Activated CD4-positive, alpha-beta memory T cell treated with anti-CD3 and anti-CD28 coated beads, Interleukin-2, amount 10 ng/mL, durations not matched to agents 7 days and 5 days (primary cell): ENCODE measurements at regions not wholly inside any gene's neighbourhood (a gene's known extent, or its start where the extent isn't known, plus 50 kb on each side); places are given as distances from the start of the nearest gene placed in this dataset.
A peak's percentile ranks its signal among the peaks of the same experiment; 100 is the strongest.
"Not testable (repeated sequence)": the region's sequence is repeated elsewhere in the genome, so short reads cannot be mapped to it uniquely, and the experiment has no call there.

Experiments used
- CTCF ChIA-PET: fragments of 350-600 bp; sonication (Branson Sonifier 250); formaldehyde crosslinking; loops from one replicate; lab custom pipeline; 2021; ENCODE audit warnings: antibody characterized with exemption, inconsistent platforms; lab: Charles Lee
- POLR2A ChIA-PET: fragments of 350-600 bp; sonication (Branson Sonifier 250); formaldehyde crosslinking; loops from one replicate; lab custom pipeline; 2021; ENCODE audit warnings: antibody characterized with exemption; lab: Charles Lee
- DNase-seq: peaks from one replicate; pipeline ENCODE4 v3.0.0-alpha.2; 2020
- H3K27ac Mint-ChIP-seq: one replicate; pipeline ENCODE4 v1.8.0; 2021; ENCODE audit warnings: mild to moderate bottlenecking, mixed read lengths
- H3K27me3 Mint-ChIP-seq: one replicate; pipeline ENCODE4 v1.8.0; 2021; ENCODE audit warnings: mixed read lengths
- H3K36me3 Mint-ChIP-seq: one replicate; pipeline ENCODE4 v1.8.0; 2021; ENCODE audit warnings: low read depth, mixed read lengths
- H3K4me1 Mint-ChIP-seq: one replicate; pipeline ENCODE4 v1.8.0; 2021; ENCODE audit warnings: mixed read lengths
- H3K4me3 Mint-ChIP-seq: one replicate; pipeline ENCODE4 v1.8.0; 2021; ENCODE audit warnings: mild to moderate bottlenecking, mixed read lengths
- H3K9me3 Mint-ChIP-seq: one replicate; pipeline ENCODE4 v1.8.0; 2021; ENCODE audit warnings: mixed read lengths

DNA sequence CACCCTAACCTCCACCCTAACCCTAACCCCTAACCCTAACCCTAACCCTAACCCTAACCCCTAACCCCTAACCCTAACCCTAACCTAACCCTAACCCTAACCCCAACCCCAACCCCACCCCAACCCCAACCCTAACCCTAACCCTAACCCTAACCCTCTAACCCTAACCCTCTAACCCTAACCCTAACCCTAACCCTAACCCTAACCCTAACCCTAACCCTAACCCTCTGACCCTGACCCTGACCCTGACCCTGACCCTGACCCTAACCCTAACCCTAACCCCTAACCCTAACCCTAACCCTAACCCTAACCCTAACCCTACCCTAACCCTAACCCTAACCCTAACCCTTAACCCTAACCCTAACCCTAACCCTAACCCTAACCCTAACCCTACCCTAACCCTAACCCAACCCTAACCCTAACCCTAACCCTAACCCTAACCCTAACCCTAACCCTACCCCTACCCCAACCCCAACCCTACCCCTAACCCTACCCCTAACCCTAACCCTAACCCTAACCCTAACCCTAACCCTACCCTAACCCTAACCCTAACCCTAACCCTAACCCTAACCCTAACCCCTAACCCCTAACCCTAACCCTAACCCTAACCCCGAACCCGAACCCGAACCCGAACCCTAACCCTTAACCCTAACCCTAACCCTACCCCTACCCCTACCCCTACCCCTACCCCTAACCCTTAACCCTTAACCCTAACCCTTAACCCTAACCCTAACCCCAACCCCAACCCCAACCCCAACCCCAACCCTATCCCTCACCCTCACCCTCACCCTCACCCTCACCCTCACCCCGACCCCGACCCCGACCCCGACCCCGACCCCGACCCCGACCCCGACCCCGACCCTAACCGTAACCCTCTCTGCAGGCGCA lies 186.2 kb upstream of the CHL1 start:
- POLR2A ChIA-PET: not testable (repeated sequence)

GRCh38 chr3:11734-12133 lies 184.8 kb upstream of the CHL1 start:
- Mint-ChIP-seq H3K27ac (peak overlapping the region; percentile 59), H3K9me3 (peaks cover 5% of the 10 kb centered on the region), H3K27me3 (no peaks in the 10 kb centered on the region), H3K4me3 (no peak overlapping the region), H3K4me1 (no peaks in the 10 kb centered on the region), H3K36me3 (no peaks in the 10 kb centered on the region)
- ChIA-PET POLR2A (no interaction called here), CTCF (no interaction called here)
- no peak for DNase-seq

More for the DNA sequence above, 186.2 kb upstream of the CHL1 start:
- H3K36me3 Mint-ChIP-seq, H3K4me1 Mint-ChIP-seq, H3K27ac Mint-ChIP-seq, H3K9me3 Mint-ChIP-seq, H3K27me3 Mint-ChIP-seq, DNase-seq, H3K4me3 Mint-ChIP-seq, CTCF ChIA-PET: not testable (repeated sequence)

DNA sequence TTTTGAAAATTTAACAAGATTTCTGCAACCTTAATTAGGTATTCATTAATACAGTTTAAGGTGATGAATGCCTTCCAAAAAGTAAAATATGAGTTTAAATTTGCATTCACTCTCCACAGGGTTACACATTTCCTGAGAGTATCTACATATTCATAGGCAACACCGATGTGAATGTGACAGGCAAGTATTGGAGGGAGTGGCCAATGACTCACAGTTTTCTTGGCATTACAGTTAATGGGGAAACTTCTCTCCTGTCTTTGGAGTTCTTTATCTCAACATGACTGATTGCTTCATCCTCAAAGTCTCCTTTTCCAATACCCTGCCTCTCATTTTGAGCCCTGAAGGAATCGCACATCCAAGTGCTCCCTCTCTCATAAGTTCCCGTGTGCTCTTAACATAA lies 181.9 kb upstream of the CHL1 start:
- H3K27ac Mint-ChIP-seq: no peak overlapping the region
- no peaks in the 10 kb centered on the region for H3K36me3 Mint-ChIP-seq
- no peak overlapping the region for H3K4me3 Mint-ChIP-seq

DNA sequence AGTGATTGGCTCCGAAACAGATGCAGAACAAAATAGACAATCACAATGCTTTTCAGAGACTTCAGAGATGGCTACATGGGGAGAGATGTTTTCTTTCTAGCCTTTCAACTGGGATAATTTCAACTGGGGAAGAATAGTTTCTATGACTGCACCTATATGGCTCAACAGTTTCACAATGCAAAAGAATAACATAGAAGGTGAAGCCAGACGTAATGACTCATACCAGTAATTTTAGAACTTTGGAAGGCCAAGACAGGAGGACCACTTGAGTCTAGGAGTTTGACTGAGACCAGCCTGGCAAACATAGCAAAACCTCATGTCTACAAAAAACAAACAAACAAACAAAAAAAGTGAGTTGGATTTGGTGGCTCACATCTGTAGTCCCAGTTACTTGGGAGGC lies 180.2 kb upstream of the CHL1 start:
- no peaks in the 10 kb centered on the region for H3K4me1 Mint-ChIP-seq

More for the DNA sequence above, 181.9 kb upstream of the CHL1 start:
- Mint-ChIP-seq H3K4me1 (no peaks in the 10 kb centered on the region), H3K9me3 (peaks cover 5% of the 10 kb centered on the region), H3K27me3 (no peaks in the 10 kb centered on the region)
- no peak for DNase-seq
- ChIA-PET CTCF (no interaction called here), POLR2A (no interaction called here)

GRCh38 chr3:20421-20820 lies 176.1 kb upstream of the CHL1 start:
- CTCF ChIA-PET: no interaction called here
- Mint-ChIP-seq H3K27me3 (no peaks in the 10 kb centered on the region), H3K4me1 (no peaks in the 10 kb centered on the region), H3K36me3 (no peaks in the 10 kb centered on the region), H3K27ac (no peak overlapping the region), H3K4me3 (no peak overlapping the region), H3K9me3 (no peaks in the 10 kb centered on the region)
- POLR2A ChIA-PET: no interaction called here
- no peak for DNase-seq

More for the DNA sequence above, 180.2 kb upstream of the CHL1 start:
- DNase-seq: no peak
- ChIA-PET CTCF (no interaction called here), POLR2A (no interaction called here)
- H3K4me3 Mint-ChIP-seq: no peak overlapping the region
- no peaks in the 10 kb centered on the region for H3K27me3 Mint-ChIP-seq
- H3K9me3 Mint-ChIP-seq: peaks cover 5% of the 10 kb centered on the region
- H3K27ac Mint-ChIP-seq: no peak overlapping the region
- no peaks in the 10 kb centered on the region for H3K36me3 Mint-ChIP-seq

DNA sequence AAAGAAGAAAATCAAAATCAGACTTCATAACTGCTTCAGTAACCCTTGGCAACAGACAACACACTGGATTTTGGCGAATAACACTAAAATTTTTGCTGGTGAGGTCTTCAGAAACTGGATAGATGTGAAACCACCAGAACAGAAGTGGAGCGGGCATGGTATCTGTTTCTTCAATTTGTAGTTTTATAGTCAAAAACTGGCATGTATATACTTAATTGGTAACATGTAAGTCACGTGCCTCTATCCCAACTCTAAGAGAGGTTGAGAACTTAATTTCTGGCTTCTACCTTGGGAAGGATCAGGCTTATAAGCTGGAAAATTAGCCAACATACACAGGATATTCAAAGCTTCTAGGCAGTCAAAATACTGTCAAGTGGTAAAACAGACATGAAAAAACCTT lies 172.6 kb upstream of the CHL1 start:
- POLR2A ChIA-PET: no interaction called here
- no peaks in the 10 kb centered on the region for H3K27me3 Mint-ChIP-seq
- no peaks in the 10 kb centered on the region for H3K4me1 Mint-ChIP-seq
- CTCF ChIA-PET: interaction anchor here (1.5 kb wide), 1 partner anchor 10 kb away, joined by 3 read pairs; no protein-coding TSS in a partner anchor
- no peak for DNase-seq
- no peaks in the 10 kb centered on the region for H3K9me3 Mint-ChIP-seq
- no peak overlapping the region for H3K27ac Mint-ChIP-seq
- no peaks in the 10 kb centered on the region for H3K36me3 Mint-ChIP-seq
- no peak overlapping the region for H3K4me3 Mint-ChIP-seq

- H3K9me3 Mint-ChIP-seq: no peaks in the 10 kb centered on the region
- H3K4me3 Mint-ChIP-seq: no peak overlapping the region
- H3K27me3 Mint-ChIP-seq: no peaks in the 10 kb centered on the region
- POLR2A ChIA-PET: no interaction called here
- DNase-seq: no peak
- H3K36me3 Mint-ChIP-seq: no peaks in the 10 kb centered on the region
- H3K4me1 Mint-ChIP-seq: no peaks in the 10 kb centered on the region
- CTCF ChIA-PET: no interaction called here
- no peak overlapping the region for H3K27ac Mint-ChIP-seq
Measured at GRCh38 chr3:25056-25455, 171.5 kb upstream of the CHL1 start.

- H3K27ac Mint-ChIP-seq, H3K36me3 Mint-ChIP-seq, DNase-seq, H3K4me1 Mint-ChIP-seq, H3K4me3 Mint-ChIP-seq, H3K9me3 Mint-ChIP-seq, POLR2A ChIA-PET, H3K27me3 Mint-ChIP-seq, CTCF ChIA-PET: not testable (repeated sequence)
Measured at GRCh38 chr3:35985-36384, 160.6 kb upstream of the CHL1 start.

GRCh38 chr3:42871-43744 lies 153.5 kb upstream of the CHL1 start:
- DNase-seq, CTCF ChIA-PET, H3K4me1 Mint-ChIP-seq, H3K27me3 Mint-ChIP-seq, H3K9me3 Mint-ChIP-seq, H3K27ac Mint-ChIP-seq, H3K4me3 Mint-ChIP-seq, POLR2A ChIA-PET, H3K36me3 Mint-ChIP-seq: not testable (repeated sequence)

GRCh38 chr3:44028-44676 lies 152.4 kb upstream of the CHL1 start:
- ChIA-PET POLR2A (no interaction called here), CTCF (no interaction called here)
- Mint-ChIP-seq H3K4me3 (no peak overlapping the region), H3K27me3 (no peaks in the 10 kb centered on the region), H3K9me3 (no peaks in the 10 kb centered on the region), H3K27ac (no peak overlapping the region), H3K36me3 (no peaks in the 10 kb centered on the region), H3K4me1 (no peaks in the 10 kb centered on the region)
- DNase-seq: no peak

DNA sequence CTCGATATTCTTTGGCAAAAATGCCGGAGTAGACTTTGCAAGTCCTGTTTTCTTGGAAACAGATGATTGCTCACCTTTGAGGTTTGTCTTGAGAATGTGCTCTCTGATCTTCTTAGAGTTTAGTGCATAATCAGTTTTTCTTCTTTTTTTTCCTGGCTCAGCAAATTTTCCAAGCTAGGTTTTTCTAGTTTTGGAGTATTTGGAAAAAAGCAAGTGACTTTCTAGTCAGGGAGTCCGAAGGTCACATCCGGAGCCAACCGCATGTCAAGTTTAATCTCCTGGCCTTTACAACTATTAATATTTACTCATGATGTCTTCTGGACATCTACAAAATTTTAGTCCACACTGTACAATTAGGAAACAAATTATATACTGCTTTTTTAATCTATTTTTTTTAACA lies 151.6 kb upstream of the CHL1 start:
- H3K27me3 Mint-ChIP-seq, DNase-seq, H3K4me3 Mint-ChIP-seq, CTCF ChIA-PET, H3K4me1 Mint-ChIP-seq, H3K9me3 Mint-ChIP-seq, POLR2A ChIA-PET, H3K36me3 Mint-ChIP-seq, H3K27ac Mint-ChIP-seq: not testable (repeated sequence)

DNA sequence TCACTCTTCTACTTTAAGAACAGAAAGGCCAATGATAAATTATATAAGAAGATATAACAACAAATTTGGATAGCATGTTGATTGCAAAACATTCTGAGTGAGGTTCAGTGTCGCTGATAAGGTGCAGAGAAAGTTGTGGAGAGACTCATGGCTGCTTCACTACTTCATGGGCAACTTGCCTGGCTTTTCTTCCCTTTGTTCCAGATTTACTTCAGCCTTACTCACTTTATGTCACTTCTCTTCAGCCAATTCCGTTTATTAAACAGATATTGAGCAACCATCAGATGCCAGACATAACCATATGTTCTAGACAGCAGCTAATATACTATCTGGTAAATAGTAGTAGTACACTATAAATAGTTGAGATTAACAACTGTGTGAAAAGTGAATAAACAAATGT lies 150.0 kb upstream of the CHL1 start:
- POLR2A ChIA-PET: no interaction called here
- no peak for DNase-seq
- H3K36me3 Mint-ChIP-seq: no peaks in the 10 kb centered on the region
- H3K9me3 Mint-ChIP-seq: no peaks in the 10 kb centered on the region
- no peaks in the 10 kb centered on the region for H3K4me1 Mint-ChIP-seq
- no peaks in the 10 kb centered on the region for H3K27me3 Mint-ChIP-seq
- CTCF ChIA-PET: no interaction called here
- no peak overlapping the region for H3K27ac Mint-ChIP-seq
- no peak overlapping the region for H3K4me3 Mint-ChIP-seq

DNA sequence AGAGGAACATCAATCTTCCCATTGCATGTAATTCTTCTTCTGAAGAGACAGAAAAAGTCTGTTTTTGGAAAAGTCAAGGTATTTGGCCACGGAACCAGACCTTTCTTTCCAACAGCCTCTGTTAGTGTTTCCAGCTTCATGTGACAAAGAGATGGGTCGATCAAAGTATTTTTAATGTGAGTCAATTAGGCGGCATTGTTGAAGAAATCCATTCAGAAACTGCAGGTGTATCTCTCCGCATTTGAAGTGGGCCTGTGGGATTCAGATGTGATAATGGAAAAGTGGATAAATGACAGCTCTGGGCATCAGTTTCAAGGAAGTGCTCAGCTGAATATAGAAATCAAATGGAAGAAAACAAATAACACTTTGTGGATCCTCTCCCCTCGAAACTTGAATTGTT lies 143.1 kb upstream of the CHL1 start:
- H3K27ac Mint-ChIP-seq, CTCF ChIA-PET, H3K9me3 Mint-ChIP-seq, DNase-seq, H3K27me3 Mint-ChIP-seq, H3K36me3 Mint-ChIP-seq, POLR2A ChIA-PET, H3K4me1 Mint-ChIP-seq, H3K4me3 Mint-ChIP-seq: not testable (repeated sequence)
